Mesenchymal stem cell (in vitro differentiated cells and primary cell): ENCODE measurements at regions not wholly inside any gene's neighbourhood (a gene's known extent, or its start where the extent isn't known, plus 50 kb on each side); places are given as distances from the start of the nearest gene placed in this dataset.

ENCODE experiments used
- DNase-seq: peaks from one replicate; pipeline ENCODE4 v3.0.0-alpha.2; 2013
- H2AFZ ChIP-seq: one replicate; pipeline ENCODE4 v1.6.1; 2013; ENCODE audit warnings: low read depth, mild to moderate bottlenecking, control low read depth, inconsistent platforms, low read length, moderate library complexity
- H2AK5ac ChIP-seq: 2 replicates; pipeline ENCODE4 v1.6.1; 2013; ENCODE audit warnings: low read length, moderate library complexity, mild to moderate bottlenecking, inconsistent platforms; ENCODE audit not compliant: severe bottlenecking
- H2BK120ac ChIP-seq: one replicate; pipeline ENCODE4 v1.6.1; 2013; ENCODE audit warnings: low read depth, mild to moderate bottlenecking, inconsistent platforms, low read length, moderate library complexity
- H2BK12ac ChIP-seq, 2 experiments: one replicate each; pipeline ENCODE4 v1.6.1; 2013; ENCODE audit warnings: inconsistent platforms in 2 of 2, low read length in 2 of 2, mild to moderate bottlenecking in 2 of 2, moderate library complexity in 2 of 2, control low read depth in 1 of 2
- H2BK15ac ChIP-seq: one replicate; pipeline ENCODE4 v1.6.1; 2013; ENCODE audit warnings: mild to moderate bottlenecking, low read depth, inconsistent platforms; ENCODE audit not compliant: poor library complexity, severe bottlenecking
- H2BK5ac ChIP-seq: 2 replicates; pipeline ENCODE4 v1.6.1; 2013; ENCODE audit warnings: low read depth, mild to moderate bottlenecking, low read length, control low read depth, inconsistent platforms; ENCODE audit not compliant: poor library complexity, severe bottlenecking
- H3K14ac ChIP-seq, 2 experiments: one replicate each; pipeline ENCODE4 v1.6.1; 2013; ENCODE audit warnings: inconsistent platforms in 2 of 2, low read length in 2 of 2, control low read depth in 1 of 2, mild to moderate bottlenecking in 1 of 2, moderate library complexity in 1 of 2
- H3K18ac ChIP-seq, 2 experiments: one replicate each; pipeline ENCODE4 v1.6.1; 2013; ENCODE audit warnings: inconsistent platforms in 2 of 2, low read length in 2 of 2, control low read depth in 1 of 2, low read depth in 1 of 2, mild to moderate bottlenecking in 1 of 2
- H3K23ac ChIP-seq, 2 experiments: one replicate each; pipeline ENCODE4 v1.6.1; 2013; ENCODE audit warnings: inconsistent platforms in 2 of 2, low read length in 2 of 2, mild to moderate bottlenecking in 2 of 2, moderate library complexity in 2 of 2, control low read depth in 1 of 2
- H3K27ac ChIP-seq: 2 replicates; pipeline ENCODE4 v1.5.1; 2013; ENCODE audit warnings: mild to moderate bottlenecking, moderate library complexity, low read length, control low read depth, inconsistent platforms; ENCODE audit not compliant: poor library complexity, severe bottlenecking
- H3K27me3 ChIP-seq, 2 experiments: 2 replicates each; pipeline versions ENCODE4 v1.6.1 to v1.7.0; 2013; ENCODE audit warnings: low read length in 2 of 2, mild to moderate bottlenecking in 2 of 2, moderate library complexity in 2 of 2, control low read depth in 1 of 2, inconsistent platforms in 1 of 2; ENCODE audit not compliant: control insufficient read depth in 1 of 2, insufficient read depth in 1 of 2
- H3K36me3 ChIP-seq, 2 experiments: 2 replicates each; pipeline versions ENCODE4 v1.6.1 to v1.7.0; 2013; ENCODE audit warnings: low read length in 2 of 2, control low read depth in 1 of 2, inconsistent platforms in 1 of 2, low read depth in 1 of 2, mild to moderate bottlenecking in 1 of 2; ENCODE audit not compliant: insufficient read depth in 2 of 2, control insufficient read depth in 1 of 2
- H3K4ac ChIP-seq, 2 experiments: one replicate each; pipeline ENCODE4 v1.6.1; 2013; ENCODE audit warnings: inconsistent platforms in 2 of 2, low read length in 2 of 2, mild to moderate bottlenecking in 2 of 2, moderate library complexity in 2 of 2, control low read depth in 1 of 2, low read depth in 1 of 2
- H3K4me1 ChIP-seq: 2 replicates; pipeline ENCODE4 v1.6.1; 2013; ENCODE audit warnings: low read depth, low read length, control low read depth; ENCODE audit not compliant: control insufficient read depth, insufficient read depth
- H3K4me2 ChIP-seq: 2 replicates; pipeline ENCODE4 v1.6.1; 2013; ENCODE audit warnings: low read length, mild to moderate bottlenecking, inconsistent platforms; ENCODE audit not compliant: poor library complexity, severe bottlenecking
- H3K4me3 ChIP-seq, 2 experiments: 2 replicates each; pipeline versions ENCODE4 v1.5.1 to v1.7.0; 2013; ENCODE audit warnings: low read length in 2 of 2, mild to moderate bottlenecking in 2 of 2, control low read depth in 1 of 2, low read depth in 1 of 2; ENCODE audit not compliant: insufficient read depth in 1 of 2
- H3K79me1 ChIP-seq: replicated peaks from 2 replicates; pipeline ENCODE4 v1.6.1; 2013; ENCODE audit warnings: mild to moderate bottlenecking, control low read depth, low read length, inconsistent platforms; ENCODE audit not compliant: poor library complexity, severe bottlenecking
- H3K9ac ChIP-seq: 2 replicates; pipeline ENCODE4 v1.7.0; 2013; ENCODE audit warnings: mild to moderate bottlenecking, low read length, moderate library complexity
- H3K9me3 ChIP-seq: 2 replicates; pipeline ENCODE4 v1.7.0; 2013; ENCODE audit warnings: mild to moderate bottlenecking, low read length; ENCODE audit not compliant: control insufficient read depth
- H4K8ac ChIP-seq: one replicate; pipeline ENCODE4 v1.6.1; 2013; ENCODE audit warnings: inconsistent platforms, mild to moderate bottlenecking, low read length, moderate library complexity
- H4K91ac ChIP-seq: one replicate; pipeline ENCODE4 v1.6.1; 2013; ENCODE audit warnings: mild to moderate bottlenecking, low read length, inconsistent platforms
- WGBS: methylation state at CpG from one replicate; pipeline ENCODE4 v1.1.7; 2013; ENCODE audit warnings: mixed read lengths; 5-methylcytosine and 5-hydroxymethylcytosine counted together

DNA sequence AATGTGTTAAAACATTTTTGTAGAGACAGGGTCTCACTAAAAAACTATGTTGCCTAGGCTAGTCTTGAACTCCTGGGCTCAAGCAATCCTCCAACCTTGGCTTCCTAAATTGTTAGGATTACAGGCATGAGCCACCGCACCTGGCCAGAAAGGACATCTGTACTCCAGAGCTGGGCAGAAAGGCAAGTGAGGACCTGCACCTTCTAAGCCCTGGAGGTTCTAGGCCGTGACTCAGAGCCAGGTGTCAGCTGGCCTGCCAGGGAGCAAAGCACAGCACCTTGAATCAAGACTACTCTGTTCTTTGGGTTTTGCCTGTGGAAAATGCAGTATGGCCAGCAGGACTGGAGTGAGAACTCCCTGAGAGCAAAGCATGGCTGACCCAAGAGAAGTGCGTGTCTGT lies 396.5 kb downstream of the ADRA2A start:
- Histone ChIP-seq H3K4me1 (no peaks in the 10 kb centered on the region), H3K14ac (no peak overlapping the region), H3K4ac (no peak overlapping the region), H3K9me3 (no peaks in the 10 kb centered on the region), H3K9ac (no peak overlapping the region), H3K27me3 (no peaks in the 10 kb centered on the region), H2BK120ac (no peak overlapping the region), H3K79me1 (no peaks in the 10 kb centered on the region), H3K18ac (no peak overlapping the region), H2BK12ac (no peak overlapping the region), H4K8ac (no peak overlapping the region), H4K91ac (no peak overlapping the region), H2BK5ac (no peak overlapping the region), H2BK15ac (no peak overlapping the region), H2AFZ (no peak overlapping the region), H3K23ac (no peak overlapping the region), H3K4me2 (no peak overlapping the region), H3K27ac (no peak overlapping the region), H2AK5ac (no peak overlapping the region), H3K36me3 (no peaks in the 10 kb centered on the region), H3K4me3 (no peak overlapping the region)
- WGBS = 62% methylated on average over 3 of the region's 3 CpGs
- DNase-seq = no peak

DNA sequence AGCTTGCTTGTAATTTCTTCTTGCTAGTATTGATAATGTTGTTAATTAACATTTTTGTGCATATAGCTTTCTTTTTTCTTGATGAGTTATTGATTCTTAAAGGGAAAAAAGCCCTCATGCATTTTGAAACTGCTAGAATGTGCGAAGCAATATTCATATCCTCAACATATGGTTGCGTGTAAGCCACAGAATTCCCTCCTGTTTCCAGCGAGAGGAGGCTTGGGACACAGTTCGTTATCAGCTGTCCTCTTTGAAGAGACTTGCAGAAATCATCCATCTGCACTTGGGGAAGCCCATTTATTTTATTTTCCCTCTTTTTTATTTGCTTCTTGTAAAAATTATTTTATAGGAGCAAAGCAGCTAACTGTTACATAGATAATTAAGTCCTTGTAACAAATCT lies 398.0 kb downstream of the ADRA2A start:
- H3K9ac ChIP-seq = no peak overlapping the region
- H3K27me3 ChIP-seq = no peaks in the 10 kb centered on the region
- H4K91ac ChIP-seq = no peak overlapping the region
- H2AFZ ChIP-seq = no peak overlapping the region
- H2BK5ac ChIP-seq = no peak overlapping the region
- no peak overlapping the region for H3K18ac ChIP-seq
- DNase-seq = no peak
- H3K4ac ChIP-seq = no peak overlapping the region
- 89% methylated on average over 4 of the region's 4 CpGs for WGBS
- H3K79me1 ChIP-seq = no peaks in the 10 kb centered on the region
- H2BK15ac ChIP-seq = no peak overlapping the region
- H3K36me3 ChIP-seq = no peaks in the 10 kb centered on the region
- no peak overlapping the region for H2AK5ac ChIP-seq
- H3K14ac ChIP-seq = no peak overlapping the region
- no peak overlapping the region for H3K4me2 ChIP-seq
- H3K4me3 ChIP-seq = no peak overlapping the region
- no peaks in the 10 kb centered on the region for H3K9me3 ChIP-seq
- no peak overlapping the region for H3K27ac ChIP-seq
- no peaks in the 10 kb centered on the region for H3K4me1 ChIP-seq
- H2BK120ac ChIP-seq = no peak overlapping the region
- no peak overlapping the region for H3K23ac ChIP-seq
- H4K8ac ChIP-seq = no peak overlapping the region
- H2BK12ac ChIP-seq = no peak overlapping the region

DNA sequence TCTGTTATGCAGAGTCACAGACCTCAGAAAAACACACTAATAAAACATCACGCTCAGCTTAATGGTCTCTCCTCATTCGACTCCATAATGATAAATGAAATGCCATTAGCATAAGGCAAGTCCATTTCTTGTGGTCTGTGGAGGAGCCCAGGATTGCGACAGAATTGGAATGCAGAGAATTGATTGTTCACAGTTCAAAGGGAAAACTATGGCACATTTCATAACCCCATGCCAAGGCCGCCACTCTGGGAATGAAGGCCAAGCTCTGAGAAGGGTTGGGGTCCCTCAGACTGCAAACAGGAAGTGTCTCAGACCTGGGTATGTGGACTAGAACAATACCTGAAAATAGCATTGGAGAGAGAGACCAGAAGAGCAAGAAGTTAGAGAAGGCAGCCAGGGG lies 398.9 kb downstream of the ADRA2A start:
- no peak overlapping the region for H4K8ac ChIP-seq
- no peak overlapping the region for H3K4me3 ChIP-seq
- H3K18ac ChIP-seq = no peak overlapping the region
- H2BK15ac ChIP-seq = no peak overlapping the region
- no peak overlapping the region for H3K14ac ChIP-seq
- H3K4me1 ChIP-seq = no peaks in the 10 kb centered on the region
- H3K9ac ChIP-seq = no peak overlapping the region
- no peak overlapping the region for H2AFZ ChIP-seq
- WGBS = 66% methylated on average over 4 of the region's 4 CpGs
- H4K91ac ChIP-seq = no peak overlapping the region
- H3K79me1 ChIP-seq = no peaks in the 10 kb centered on the region
- no peaks in the 10 kb centered on the region for H3K36me3 ChIP-seq
- H2BK5ac ChIP-seq = no peak overlapping the region
- no peaks in the 10 kb centered on the region for H3K9me3 ChIP-seq
- no peak overlapping the region for H3K27ac ChIP-seq
- H3K4ac ChIP-seq = no peak overlapping the region
- H2BK120ac ChIP-seq = no peak overlapping the region
- no peak overlapping the region for H2AK5ac ChIP-seq
- H2BK12ac ChIP-seq = no peak overlapping the region
- H3K27me3 ChIP-seq = no peaks in the 10 kb centered on the region
- no peak overlapping the region for H3K4me2 ChIP-seq
- DNase-seq = peak; percentile 18
- H3K23ac ChIP-seq = no peak overlapping the region

DNA sequence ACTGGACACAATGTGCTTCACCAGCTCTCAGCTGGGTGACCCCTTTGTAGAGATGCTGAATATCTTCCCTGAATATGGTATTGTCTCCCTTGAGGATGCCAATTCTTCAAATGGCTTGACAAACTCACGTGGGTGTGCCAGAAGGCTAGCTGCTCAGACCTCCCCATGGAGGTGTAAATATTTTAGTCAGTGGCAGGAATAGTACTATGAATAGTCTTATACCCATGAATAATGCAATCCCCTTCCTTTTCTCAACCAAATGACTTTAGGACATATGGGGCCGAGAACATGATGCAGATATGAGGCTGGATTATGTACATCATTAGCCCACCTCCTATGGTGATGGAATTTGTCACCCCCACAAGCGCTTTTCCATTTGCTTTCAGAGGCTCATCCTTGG lies 401.8 kb downstream of the ADRA2A start:
- Histone ChIP-seq H2AK5ac (no peak overlapping the region), H3K23ac (no peak overlapping the region), H3K79me1 (no peaks in the 10 kb centered on the region), H3K36me3 (no peaks in the 10 kb centered on the region), H2BK12ac (no peak overlapping the region), H2AFZ (no peak overlapping the region), H2BK5ac (no peak overlapping the region), H3K27ac (no peak overlapping the region), H3K9ac (no peak overlapping the region), H3K4ac (no peak overlapping the region), H3K9me3 (no peaks in the 10 kb centered on the region), H3K4me3 (no peak overlapping the region), H4K91ac (no peak overlapping the region), H3K4me2 (no peak overlapping the region), H2BK120ac (no peak overlapping the region), H3K27me3 (no peaks in the 10 kb centered on the region), H4K8ac (no peak overlapping the region), H3K18ac (no peak overlapping the region), H2BK15ac (no peak overlapping the region), H3K4me1 (no peaks in the 10 kb centered on the region), H3K14ac (no peak overlapping the region)
- no peak for DNase-seq
- WGBS = 83% methylated on average over 2 of the region's 3 CpGs
